B cell (primary cell): ENCODE measurements at regions not wholly inside any gene's neighbourhood (a gene's known extent, or its start where the extent isn't known, plus 50 kb on each side); places are given as distances from the start of the nearest gene placed in this dataset.
"Not testable (repeated sequence)": the region's sequence is repeated elsewhere in the genome, so short reads cannot be mapped to it uniquely, and the experiment has no call there.

Experiments used
- EZH2 ChIP-seq: IDR thresholded peaks from 2 replicates; pipeline ENCODE4 v1.6.1; 2012; ENCODE audit warnings: borderline replicate concordance, low read depth, mild to moderate bottlenecking, moderate library complexity, low read length; ENCODE audit not compliant: insufficient read depth, poor library complexity, severe bottlenecking
- TF ChIP-seq, protein P1 (sequence below): fragments of 200-600 bp; IDR thresholded peaks from one replicate; pipeline ENCODE4 v1.8.0; 2022; ENCODE audit warnings: antibody characterized with exemption, mild to moderate bottlenecking

DNA sequence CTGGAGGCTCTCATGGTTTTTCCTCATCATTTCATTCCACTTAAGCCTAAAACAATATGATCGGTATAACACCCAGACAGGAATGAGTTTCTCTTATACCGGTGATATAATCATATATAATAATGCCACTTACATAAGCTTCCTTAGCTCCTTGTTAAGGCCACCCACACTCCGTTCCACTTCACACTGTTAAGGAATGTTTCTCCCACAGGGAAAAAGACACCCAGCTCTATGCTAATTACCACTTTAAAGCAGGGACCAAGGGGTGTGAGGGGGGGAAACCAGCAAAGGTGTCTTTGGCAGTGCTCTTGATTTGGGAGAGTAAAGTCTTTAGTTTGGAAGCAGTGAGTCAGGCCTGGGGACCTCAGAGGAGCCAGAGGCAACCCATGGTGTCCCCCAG is 245.4 kb downstream of the NPIPA7 start:
- TF ChIP-seq, protein P1, sequence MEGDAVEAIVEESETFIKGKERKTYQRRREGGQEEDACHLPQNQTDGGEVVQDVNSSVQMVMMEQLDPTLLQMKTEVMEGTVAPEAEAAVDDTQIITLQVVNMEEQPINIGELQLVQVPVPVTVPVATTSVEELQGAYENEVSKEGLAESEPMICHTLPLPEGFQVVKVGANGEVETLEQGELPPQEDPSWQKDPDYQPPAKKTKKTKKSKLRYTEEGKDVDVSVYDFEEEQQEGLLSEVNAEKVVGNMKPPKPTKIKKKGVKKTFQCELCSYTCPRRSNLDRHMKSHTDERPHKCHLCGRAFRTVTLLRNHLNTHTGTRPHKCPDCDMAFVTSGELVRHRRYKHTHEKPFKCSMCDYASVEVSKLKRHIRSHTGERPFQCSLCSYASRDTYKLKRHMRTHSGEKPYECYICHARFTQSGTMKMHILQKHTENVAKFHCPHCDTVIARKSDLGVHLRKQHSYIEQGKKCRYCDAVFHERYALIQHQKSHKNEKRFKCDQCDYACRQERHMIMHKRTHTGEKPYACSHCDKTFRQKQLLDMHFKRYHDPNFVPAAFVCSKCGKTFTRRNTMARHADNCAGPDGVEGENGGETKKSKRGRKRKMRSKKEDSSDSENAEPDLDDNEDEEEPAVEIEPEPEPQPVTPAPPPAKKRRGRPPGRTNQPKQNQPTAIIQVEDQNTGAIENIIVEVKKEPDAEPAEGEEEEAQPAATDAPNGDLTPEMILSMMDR = not testable (repeated sequence)
- TF ChIP-seq EZH2 = not testable (repeated sequence)
